HCT116 (cell line): ENCODE measurements at regions not wholly inside any gene's neighbourhood (a gene's known extent, or its start where the extent isn't known, plus 50 kb on each side); places are given as distances from the start of the nearest gene placed in this dataset.

Experiments used
- ATAC-seq: fragments of 200-7000 bp; cut with Tn5 transposase; 2 replicates; pipeline ENCODE4 v1.9.1; 2020; ENCODE audit warnings: mild to moderate bottlenecking, moderate library complexity
- BruUV-seq: library from RNA; stranded (reverse); fragments of 400-500 nt; replicated peaks from 2 replicates; lab custom pipeline; 2021; lab: Mats Ljungman, UMichigan
- CTCF ChIA-PET: fragments of 300-600 bp; sonication (Branson Sonifier 250); formaldehyde crosslinking; loops from one replicate; lab custom pipeline; 2021; ENCODE audit warnings: antibody characterized with exemption; lab: Charles Lee
- POLR2A ChIA-PET: fragments of 300-600, 350-600 bp; sonication (Branson Sonifier 250); formaldehyde crosslinking; loops from one replicate; lab custom pipeline; 2021; ENCODE audit warnings: antibody characterized with exemption; lab: Charles Lee
- RAD21 ChIA-PET, 2 experiments: fragments of 300-600 bp; sonication (Branson Sonifier 250); formaldehyde crosslinking; loops; one replicate each; lab custom pipeline; 2023; ENCODE audit warnings: low total read pairs in 2 of 2; ENCODE audit not compliant: uncharacterized antibody in 2 of 2, unreplicated experiment in 2 of 2, low non-redundant PET in 1 of 2; lab: Charles Lee
- DNase-seq: peaks from one replicate; pipeline ENCODE4 v3.0.0-alpha.2; 2010; ENCODE audit warnings: low read depth, low spot score
- H2AFZ ChIP-seq: fragments of 200-600 bp; shearing (Covaris generic), sonication (generic); 2 replicates; pipeline ENCODE4 v1.6.1; 2017; ENCODE audit warnings: low read depth, mixed run types, mixed read lengths, antibody characterized with exemption, low read length; ENCODE audit not compliant: poor library complexity, severe bottlenecking
- H3K27ac ChIP-seq: 2 replicates; pipeline ENCODE4 v1.5.1; 2012; ENCODE audit warnings: low read depth, low read length
- H3K27me3 ChIP-seq: fragments of 200-600 bp; sonication (generic); 2 replicates; pipeline ENCODE4 v1.6.1; 2016; ENCODE audit warnings: mixed run types, low read length, mixed read lengths; ENCODE audit not compliant: insufficient read depth
- H3K36me3 ChIP-seq, 2 experiments: fragments of 200-500 bp in 1 of 2; fragments of 200-600 bp in 1 of 2; sonication (Bioruptor generic) in 1 of 2; sonication (generic) in 1 of 2; 2 replicates each; pipeline versions ENCODE4 v1.5.1 to v1.6.1; 2014 to 2016; ENCODE audit warnings: low read length in 2 of 2, inconsistent platforms in 1 of 2, mixed read lengths in 1 of 2, mixed run types in 1 of 2; ENCODE audit not compliant: insufficient read depth in 2 of 2, control insufficient read depth in 1 of 2
- H3K4me1 ChIP-seq, 2 experiments: fragments of 200-600 bp in 1 of 2; sonication (generic) in 1 of 2; 2 replicates each; pipeline versions ENCODE4 v1.5.1 to v1.6.1; 2012 to 2017; ENCODE audit warnings: low read length in 2 of 2, inconsistent platforms in 1 of 2, mild to moderate bottlenecking in 1 of 2, mixed read lengths in 1 of 2, mixed run types in 1 of 2, moderate library complexity in 1 of 2; ENCODE audit not compliant: insufficient read depth in 2 of 2, control insufficient read depth in 1 of 2
- H3K4me2 ChIP-seq: fragments of 200-600 bp; sonication (generic); 2 replicates; pipeline ENCODE4 v1.6.1; 2017; ENCODE audit warnings: mixed run types, low read length, mixed read lengths
- H3K4me3 ChIP-seq, 2 experiments: fragments of 200-600 bp in 1 of 2; sonication (generic) in 1 of 2; replicated peaks in 1 of 2; 2 replicates each; pipeline ENCODE4 v1.5.1; 2011 to 2016; ENCODE audit warnings: low read length in 2 of 2, control low read depth in 1 of 2, low read depth in 1 of 2, mild to moderate bottlenecking in 1 of 2, mixed read lengths in 1 of 2, mixed run types in 1 of 2
- H3K79me2 ChIP-seq: fragments of 200-600 bp; sonication (generic); 2 replicates; pipeline ENCODE4 v1.6.1; 2017; ENCODE audit warnings: mild to moderate bottlenecking, mixed run types, low read length, moderate library complexity, mixed read lengths; ENCODE audit not compliant: insufficient read depth
- H3K9ac ChIP-seq: fragments of 200-600 bp; sonication (generic); 2 replicates; pipeline ENCODE4 v1.6.1; 2016; ENCODE audit warnings: low read length, mixed read lengths
- H3K9me2 ChIP-seq: fragments of 200-600 bp; sonication (generic), shearing (Covaris generic); 2 replicates; pipeline ENCODE4 v1.6.1; 2017; ENCODE audit warnings: mixed run types, mild to moderate bottlenecking, moderate library complexity; ENCODE audit not compliant: insufficient read depth
- H3K9me3 ChIP-seq, 2 experiments: fragments of 200-500 bp in 1 of 2; fragments of 200-600 bp in 1 of 2; sonication (Bioruptor generic) in 1 of 2; sonication (generic) in 1 of 2; 2 replicates each; pipeline ENCODE4 v1.6.1; 2014 to 2017; ENCODE audit warnings: low read length in 2 of 2, mixed read lengths in 2 of 2, inconsistent platforms in 1 of 2, low read depth in 1 of 2, mild to moderate bottlenecking in 1 of 2, mixed run types in 1 of 2, moderate library complexity in 1 of 2; ENCODE audit not compliant: control insufficient read depth in 1 of 2, insufficient read depth in 1 of 2
- H4K20me1 ChIP-seq: fragments of 200-600 bp; sonication (generic), shearing (Covaris generic); 2 replicates; pipeline ENCODE4 v1.6.1; 2017; ENCODE audit warnings: mixed run types, mild to moderate bottlenecking, moderate library complexity; ENCODE audit not compliant: insufficient read depth
- ATF3 ChIP-seq: IDR thresholded peaks from 2 replicates; pipeline ENCODE4 v1.6.1; 2012
- CBX3 ChIP-seq: IDR thresholded peaks from 2 replicates; pipeline ENCODE4 v1.6.1; 2012; ENCODE audit warnings: low read depth
- EGR1 ChIP-seq: IDR thresholded peaks from 2 replicates; pipeline ENCODE4 v1.6.1; 2012; ENCODE audit warnings: low read depth
- FOSL1 ChIP-seq: IDR thresholded peaks from 2 replicates; pipeline ENCODE4 v1.6.1; 2012; ENCODE audit warnings: low read depth
- MAX ChIP-seq: IDR thresholded peaks from 2 replicates; pipeline ENCODE4 v1.6.1; 2012
- POLR2AphosphoS5 ChIP-seq: IDR thresholded peaks from 2 replicates; pipeline ENCODE4 v1.6.1; 2011; ENCODE audit warnings: mild to moderate bottlenecking, low read depth, low read length, moderate library complexity
- RAD21 ChIP-seq: IDR thresholded peaks from 2 replicates; pipeline ENCODE4 v1.6.1; 2012; ENCODE audit warnings: low read depth, mild to moderate bottlenecking
- REST ChIP-seq: IDR thresholded peaks from 2 replicates; pipeline ENCODE4 v1.6.1; 2012; ENCODE audit warnings: low read depth
- TCF7L2 ChIP-seq: IDR thresholded peaks from 2 replicates; pipeline ENCODE4 v1.7.0; 2011; ENCODE audit warnings: borderline replicate concordance, inconsistent platforms; ENCODE audit not compliant: insufficient read depth, insufficient read length; ENCODE audit errors: extremely low read depth
- YY1 ChIP-seq: IDR thresholded peaks from 2 replicates; pipeline ENCODE4 v1.6.1; 2011; ENCODE audit warnings: low read length, low read depth, moderate library complexity, mild to moderate bottlenecking; ENCODE audit not compliant: insufficient replicate concordance; ENCODE audit errors: extremely low read depth
- ZNF274 ChIP-seq: fragments of 200-500 bp; sonication (Bioruptor generic); IDR thresholded peaks from 2 replicates; pipeline ENCODE4 v1.6.1; 2014; ENCODE audit warnings: mild to moderate bottlenecking, low read depth, low read length, inconsistent platforms
- intact Hi-C: fragments of 100-400 bp; cut with micrococcal nuclease; formaldehyde crosslinking; loops from 2 replicates; pipeline ENCODE4 v1.10.0; 2022

- DNase-seq (no peak), ATAC-seq (no peak)
- Histone ChIP-seq H3K9ac (no peak overlapping the region), H2AFZ (no peak overlapping the region), H3K27ac (no peak overlapping the region), H3K4me1 (no peaks in the 10 kb centered on the region), H3K9me3 (no peaks in the 10 kb centered on the region), H3K9me2 (no peaks in the 10 kb centered on the region; the same call in 1 of the 2 replicates), H4K20me1 (no peaks in the 10 kb centered on the region), H3K4me2 (no peak overlapping the region), H3K27me3 (no peaks in the 10 kb centered on the region), H3K79me2 (no peaks in the 10 kb centered on the region), H3K4me3 (no peak overlapping the region), H3K36me3 (no peaks in the 10 kb centered on the region)
- intact Hi-C loops, result no loop called here
- TF ChIP-seq CBX3, result no peak
- no peak for TF ChIP-seq ZNF274
- no peak for TF ChIP-seq TCF7L2
- TF ChIP-seq POLR2AphosphoS5, result no peak
- TF ChIP-seq EGR1, result no peak
- no peak for TF ChIP-seq REST
- no peak for TF ChIP-seq MAX
- TF ChIP-seq YY1, result no peak
- no peak for TF ChIP-seq FOSL1
- TF ChIP-seq ATF3, result no peak
- TF ChIP-seq RAD21, result no peak
- ChIA-PET RAD21 (no interaction called here), CTCF (no interaction called here), POLR2A (no interaction called here)
- no TSS peak for BruUV-seq
These were observed 1068.3 kb downstream of the STIM2 start for GRCh38 chr4:27928761-27929540.
